Astrocyte (in vitro differentiated cells and primary cell): ENCODE measurements at regions not wholly inside any gene's neighbourhood (a gene's known extent, or its start where the extent isn't known, plus 50 kb on each side); places are given as distances from the start of the nearest gene placed in this dataset.
"Not testable (repeated sequence)": the region's sequence is repeated elsewhere in the genome, so short reads cannot be mapped to it uniquely, and the experiment has no call there.

ENCODE experiments used
- DNase-seq: peaks from one replicate; pipeline ENCODE4 v3.0.0-alpha.2; 2010; ENCODE audit warnings: low read depth
- FAIRE-seq: peaks from 2 replicates; lab custom pipeline; 2011; peaks lifted over from hg19 to GRCh38; lab: Jason Lieb, UNC
- H2AFZ ChIP-seq: 2 replicates; pipeline ENCODE4 v1.6.0; 2012; ENCODE audit warnings: low read depth, low read length, inconsistent platforms
- H3K27ac ChIP-seq: 2 replicates; pipeline ENCODE4 v1.5.1; 2011; ENCODE audit warnings: low read depth, low read length, inconsistent platforms
- H3K27me3 ChIP-seq: 2 replicates; pipeline ENCODE4 v1.6.0; 2011; ENCODE audit warnings: low read length, inconsistent platforms; ENCODE audit not compliant: insufficient read depth
- H3K36me3 ChIP-seq: 2 replicates; pipeline ENCODE4 v1.5.1; 2011; ENCODE audit warnings: low read length, inconsistent platforms; ENCODE audit not compliant: insufficient read depth
- H3K4me1 ChIP-seq: 2 replicates; pipeline ENCODE4 v1.5.1; 2011; ENCODE audit warnings: low read length, inconsistent platforms; ENCODE audit not compliant: insufficient read depth
- H3K4me2 ChIP-seq: 2 replicates; pipeline ENCODE4 v1.6.0; 2012; ENCODE audit warnings: low read length, inconsistent platforms
- H3K4me3 ChIP-seq: 2 replicates; pipeline ENCODE4 v1.5.1; 2011; ENCODE audit warnings: low read depth, mild to moderate bottlenecking, low read length, inconsistent platforms; ENCODE audit not compliant: insufficient read depth
- H3K79me2 ChIP-seq: 2 replicates; pipeline ENCODE4 v1.6.0; 2012; ENCODE audit warnings: mild to moderate bottlenecking, low read length, inconsistent platforms; ENCODE audit not compliant: insufficient read depth
- H3K9ac ChIP-seq: 2 replicates; pipeline ENCODE4 v1.6.0; 2012; ENCODE audit warnings: mild to moderate bottlenecking, low read length, inconsistent platforms
- H3K9me3 ChIP-seq: 2 replicates; pipeline ENCODE4 v1.5.1; 2012; ENCODE audit warnings: low read depth, mild to moderate bottlenecking, low read length, inconsistent platforms; ENCODE audit not compliant: insufficient read depth
- H4K20me1 ChIP-seq: 2 replicates; pipeline ENCODE4 v1.6.0; 2012; ENCODE audit warnings: low read length, inconsistent platforms; ENCODE audit not compliant: insufficient read depth
- H3K27ac Mint-ChIP-seq: one replicate; pipeline ENCODE4 v1.8.0; 2021; ENCODE audit warnings: mild to moderate bottlenecking, mixed read lengths; ENCODE audit not compliant: unreplicated experiment
- H3K27me3 Mint-ChIP-seq: one replicate; pipeline ENCODE4 v1.8.0; 2021; ENCODE audit warnings: low read depth, mixed read lengths; ENCODE audit not compliant: unreplicated experiment
- H3K36me3 Mint-ChIP-seq: one replicate; pipeline ENCODE4 v1.8.0; 2021; ENCODE audit warnings: low read depth, mixed read lengths; ENCODE audit not compliant: unreplicated experiment
- H3K4me1 Mint-ChIP-seq: one replicate; pipeline ENCODE4 v1.8.0; 2021; ENCODE audit warnings: low read depth, mixed read lengths; ENCODE audit not compliant: unreplicated experiment
- H3K4me3 Mint-ChIP-seq: one replicate; pipeline ENCODE4 v1.8.0; 2021; ENCODE audit warnings: mild to moderate bottlenecking, moderate library complexity, mixed read lengths; ENCODE audit not compliant: unreplicated experiment
- H3K9me3 Mint-ChIP-seq: one replicate; pipeline ENCODE4 v1.8.0; 2021; ENCODE audit warnings: mild to moderate bottlenecking, mixed read lengths; ENCODE audit not compliant: unreplicated experiment
- EZH2 ChIP-seq: IDR thresholded peaks from 2 replicates; pipeline ENCODE4 v1.6.1; 2012; ENCODE audit warnings: mild to moderate bottlenecking, low read length, inconsistent platforms; ENCODE audit not compliant: insufficient read depth
- TF ChIP-seq, protein P1 (sequence below): IDR thresholded peaks from 2 replicates; pipeline ENCODE4 v1.5.1; 2011; ENCODE audit warnings: low read depth, mild to moderate bottlenecking, inconsistent platforms, low read length, moderate library complexity; ENCODE audit not compliant: insufficient read depth

DNA sequence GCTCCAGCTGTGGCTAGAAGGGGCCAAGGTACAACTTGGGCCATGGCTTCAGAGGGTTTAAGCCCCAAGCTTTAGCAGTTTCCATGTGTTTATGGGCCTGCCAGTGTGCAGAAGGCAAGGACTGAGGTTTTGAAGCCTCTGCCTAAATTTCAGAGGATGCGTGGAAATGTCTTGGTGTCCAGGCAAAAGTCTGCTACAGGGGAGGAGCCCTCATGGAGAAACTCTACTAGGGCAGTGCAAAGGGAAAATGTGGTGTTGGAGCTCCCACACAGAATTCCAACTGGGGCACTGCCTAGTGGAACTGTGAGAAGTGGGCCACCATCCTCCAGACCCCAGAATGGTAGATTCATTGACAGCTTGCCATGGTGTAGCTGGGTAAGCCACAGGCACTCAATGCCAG, 527.2 kb upstream of the RORB start:
- FAIRE-seq: no peak
- no peak overlapping the region for H3K27ac ChIP-seq
- H3K9ac ChIP-seq: no peak overlapping the region
- Mint-ChIP-seq H3K27me3 (no peaks in the 10 kb centered on the region), H3K4me3 (no peak overlapping the region), H3K4me1 (no peaks in the 10 kb centered on the region), H3K9me3 (peaks cover 7% of the 10 kb centered on the region), H3K36me3 (no peaks in the 10 kb centered on the region), H3K27ac (no peak overlapping the region)
- no peak for TF ChIP-seq EZH2
- TF ChIP-seq, protein P1, sequence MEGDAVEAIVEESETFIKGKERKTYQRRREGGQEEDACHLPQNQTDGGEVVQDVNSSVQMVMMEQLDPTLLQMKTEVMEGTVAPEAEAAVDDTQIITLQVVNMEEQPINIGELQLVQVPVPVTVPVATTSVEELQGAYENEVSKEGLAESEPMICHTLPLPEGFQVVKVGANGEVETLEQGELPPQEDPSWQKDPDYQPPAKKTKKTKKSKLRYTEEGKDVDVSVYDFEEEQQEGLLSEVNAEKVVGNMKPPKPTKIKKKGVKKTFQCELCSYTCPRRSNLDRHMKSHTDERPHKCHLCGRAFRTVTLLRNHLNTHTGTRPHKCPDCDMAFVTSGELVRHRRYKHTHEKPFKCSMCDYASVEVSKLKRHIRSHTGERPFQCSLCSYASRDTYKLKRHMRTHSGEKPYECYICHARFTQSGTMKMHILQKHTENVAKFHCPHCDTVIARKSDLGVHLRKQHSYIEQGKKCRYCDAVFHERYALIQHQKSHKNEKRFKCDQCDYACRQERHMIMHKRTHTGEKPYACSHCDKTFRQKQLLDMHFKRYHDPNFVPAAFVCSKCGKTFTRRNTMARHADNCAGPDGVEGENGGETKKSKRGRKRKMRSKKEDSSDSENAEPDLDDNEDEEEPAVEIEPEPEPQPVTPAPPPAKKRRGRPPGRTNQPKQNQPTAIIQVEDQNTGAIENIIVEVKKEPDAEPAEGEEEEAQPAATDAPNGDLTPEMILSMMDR: no peak
- DNase-seq: no peak
- no peaks in the 10 kb centered on the region for H4K20me1 ChIP-seq
- H3K4me3 ChIP-seq: no peak overlapping the region
- no peaks in the 10 kb centered on the region for H3K36me3 ChIP-seq
- peaks cover 3% of the 10 kb centered on the region for H3K9me3 ChIP-seq
- no peak overlapping the region for H3K4me2 ChIP-seq
- H3K79me2 ChIP-seq: no peaks in the 10 kb centered on the region
- no peak overlapping the region for H2AFZ ChIP-seq
- no peaks in the 10 kb centered on the region for H3K4me1 ChIP-seq
- no peaks in the 10 kb centered on the region for H3K27me3 ChIP-seq

GRCh38 chr9:73976424-73976823, 520.7 kb upstream of the RORB start:
- not testable (repeated sequence) for H3K79me2 ChIP-seq, DNase-seq, FAIRE-seq, H2AFZ ChIP-seq, H3K27me3 Mint-ChIP-seq, H3K4me1 ChIP-seq, H3K9ac ChIP-seq, H3K36me3 ChIP-seq, H3K27ac ChIP-seq, H3K9me3 ChIP-seq, H3K4me1 Mint-ChIP-seq, H3K36me3 Mint-ChIP-seq, H3K9me3 Mint-ChIP-seq, H3K4me2 ChIP-seq, H3K4me3 Mint-ChIP-seq, H4K20me1 ChIP-seq, H3K27me3 ChIP-seq, H3K4me3 ChIP-seq, H3K27ac Mint-ChIP-seq

DNA sequence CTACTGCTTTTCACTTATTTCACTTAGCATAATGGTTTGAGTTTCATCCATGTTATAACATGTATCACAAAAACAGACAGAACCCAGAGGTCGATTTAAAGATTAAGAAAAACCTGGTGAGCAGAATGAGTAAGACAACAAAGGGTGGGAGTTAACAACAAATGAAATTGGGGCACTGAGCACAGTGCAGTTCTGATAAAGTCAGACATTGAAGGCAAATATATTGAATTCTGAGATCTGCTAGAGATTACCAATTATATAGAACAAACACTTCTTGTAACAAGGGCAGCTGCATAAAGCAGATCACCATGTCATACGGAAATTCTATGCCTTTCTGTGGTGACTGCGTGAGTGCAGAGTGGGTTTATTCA, 517.3 kb upstream of the RORB start:
- DNase-seq: no peak
- no peak overlapping the region for H3K4me3 ChIP-seq
- no peaks in the 10 kb centered on the region for H3K36me3 ChIP-seq
- H3K9me3 ChIP-seq: no peaks in the 10 kb centered on the region
- H2AFZ ChIP-seq: no peak overlapping the region
- no peak overlapping the region for H3K27ac ChIP-seq
- no peaks in the 10 kb centered on the region for H4K20me1 ChIP-seq
- H3K4me1 ChIP-seq: no peaks in the 10 kb centered on the region
- no peaks in the 10 kb centered on the region for H3K79me2 ChIP-seq
- no peaks in the 10 kb centered on the region for H3K27me3 Mint-ChIP-seq
- no peak for FAIRE-seq
- no peak overlapping the region for H3K9ac ChIP-seq
- H3K4me2 ChIP-seq: no peak overlapping the region
- no peak overlapping the region for H3K27ac Mint-ChIP-seq
- TF ChIP-seq EZH2: no peak
- H3K4me3 Mint-ChIP-seq: no peak overlapping the region
- no peaks in the 10 kb centered on the region for H3K4me1 Mint-ChIP-seq
- H3K9me3 Mint-ChIP-seq: no peaks in the 10 kb centered on the region
- no peaks in the 10 kb centered on the region for H3K27me3 ChIP-seq
- H3K36me3 Mint-ChIP-seq: no peaks in the 10 kb centered on the region

DNA sequence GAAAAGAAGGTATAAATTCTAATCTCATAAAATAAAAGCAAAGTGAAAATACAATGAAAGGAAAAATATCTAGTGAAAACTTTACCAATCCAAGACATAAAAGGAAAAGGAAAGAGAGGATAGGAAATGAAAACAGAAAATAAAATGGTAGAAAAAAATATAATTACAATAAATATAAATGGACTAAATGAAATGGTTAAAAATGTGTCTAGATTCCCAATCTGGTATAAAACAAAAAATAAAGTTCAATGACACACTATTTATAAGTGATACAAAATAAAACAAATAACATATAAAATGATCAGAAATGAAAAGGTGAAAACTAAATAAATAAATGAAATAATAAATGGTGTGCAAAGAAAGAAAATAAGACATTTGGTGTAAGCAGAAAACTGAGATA, 516.4 kb upstream of the RORB start:
- H3K4me3 ChIP-seq: no peak overlapping the region
- H3K4me2 ChIP-seq: no peak overlapping the region
- no peak for DNase-seq
- H3K9me3 Mint-ChIP-seq: no peaks in the 10 kb centered on the region
- no peaks in the 10 kb centered on the region for H3K27me3 ChIP-seq
- no peaks in the 10 kb centered on the region for H3K4me1 ChIP-seq
- no peaks in the 10 kb centered on the region for H4K20me1 ChIP-seq
- H3K4me1 Mint-ChIP-seq: no peaks in the 10 kb centered on the region
- H3K9me3 ChIP-seq: no peaks in the 10 kb centered on the region
- no peaks in the 10 kb centered on the region for H3K27me3 Mint-ChIP-seq
- H3K4me3 Mint-ChIP-seq: no peak overlapping the region
- no peaks in the 10 kb centered on the region for H3K36me3 ChIP-seq
- H2AFZ ChIP-seq: no peak overlapping the region
- FAIRE-seq: no peak
- TF ChIP-seq, protein P1: no peak
- no peak for TF ChIP-seq EZH2
- H3K27ac ChIP-seq: no peak overlapping the region
- H3K79me2 ChIP-seq: no peaks in the 10 kb centered on the region
- no peaks in the 10 kb centered on the region for H3K36me3 Mint-ChIP-seq
- H3K9ac ChIP-seq: no peak overlapping the region
- no peak overlapping the region for H3K27ac Mint-ChIP-seq
